ENCODE measurements at regions not wholly inside any gene's neighbourhood (a gene's known extent, or its start where the extent isn't known, plus 50 kb on each side); places are given as distances from the start of the nearest gene placed in this dataset.
"Not testable (repeated sequence)": the region's sequence is repeated elsewhere in the genome, so short reads cannot be mapped to it uniquely, and the experiment has no call there.

GRCh38 chr20:48031122-48031521 lies 245.8 kb upstream of the SULF2 start:
- Histone ChIP-seq H3K9me3 (ENCODE audit: insufficient read depth, low read depth, low read length) (no peaks in the 10 kb centered on the region), H3K4me1 (ENCODE audit: insufficient read depth, low read length) (no peaks in the 10 kb centered on the region)
- 94% methylated on average over 4 of the region's 4 CpGs for WGBS

GRCh38 chr20:48026981-48027592 lies 241.8 kb upstream of the SULF2 start:
- Histone ChIP-seq H3K4me1 (ENCODE audit: insufficient read depth, low read length) (peaks cover 6% of the 10 kb centered on the region; the same call in 1 of the 2 replicates), H3K9ac (ENCODE audit: low read depth, low read length) (no peak overlapping the region; the same call in 1 of the 2 replicates), H3K9me3 (ENCODE audit: insufficient read depth, low read depth, low read length) (no peaks in the 10 kb centered on the region), H3K27me3 (ENCODE audit: insufficient read depth, low read length) (no peaks in the 10 kb centered on the region), H3K4me3 (ENCODE audit: low read length) (no peak overlapping the region), H3K36me3 (ENCODE audit: insufficient read depth, low read length) (no peaks in the 10 kb centered on the region), H3K27ac (ENCODE audit: low read depth, low read length) (no peak overlapping the region)
- 81% methylated on average over 9 of the region's 9 CpGs for WGBS

More at GRCh38 chr20:48031122-48031521, 245.8 kb upstream of the SULF2 start:
- H3K36me3 ChIP-seq (ENCODE audit: insufficient read depth, low read length) = no peaks in the 10 kb centered on the region
- H3K4me3 ChIP-seq (ENCODE audit: low read length) = no peak overlapping the region
- no peaks in the 10 kb centered on the region for H3K27me3 ChIP-seq (ENCODE audit: insufficient read depth, low read length)
- H3K27ac ChIP-seq (ENCODE audit: low read depth, low read length) = no peak overlapping the region
- H3K9ac ChIP-seq (ENCODE audit: low read depth, low read length) = no peak overlapping the region

- Histone ChIP-seq H3K27me3 (ENCODE audit: insufficient read depth, low read length) (no peaks in the 10 kb centered on the region), H3K36me3 (ENCODE audit: insufficient read depth, low read length) (no peaks in the 10 kb centered on the region), H3K27ac (ENCODE audit: low read depth, low read length) (no peak overlapping the region), H3K4me1 (ENCODE audit: insufficient read depth, low read length) (peaks cover 6% of the 10 kb centered on the region; the same call in 1 of the 2 replicates), H3K4me3 (ENCODE audit: low read length) (no peak overlapping the region), H3K9me3 (ENCODE audit: insufficient read depth, low read depth, low read length) (no peaks in the 10 kb centered on the region), H3K9ac (ENCODE audit: low read depth, low read length) (no peak overlapping the region)
- WGBS = 90% methylated on average over 3 of the region's 4 CpGs
Observed at GRCh38 chr20:48025661-48026060, 240.4 kb upstream of the SULF2 start.

- Histone ChIP-seq H3K27ac (ENCODE audit: low read depth, low read length) (no peak overlapping the region), H3K9me3 (ENCODE audit: insufficient read depth, low read depth, low read length) (no peaks in the 10 kb centered on the region), H3K4me1 (ENCODE audit: insufficient read depth, low read length) (peaks cover 6% of the 10 kb centered on the region; the same call in 1 of the 2 replicates), H3K36me3 (ENCODE audit: insufficient read depth, low read length) (no peaks in the 10 kb centered on the region), H3K27me3 (ENCODE audit: insufficient read depth, low read length) (no peaks in the 10 kb centered on the region), H3K9ac (ENCODE audit: low read depth, low read length) (no peak overlapping the region), H3K4me3 (ENCODE audit: low read length) (no peak overlapping the region)
- WGBS = 65% methylated on average over 13 of the region's 13 CpGs
Observed at GRCh38 chr20:48025051-48025515, 239.8 kb upstream of the SULF2 start.

- H3K27me3 ChIP-seq (ENCODE audit: insufficient read depth, low read length) = no peaks in the 10 kb centered on the region
- H3K4me3 ChIP-seq (ENCODE audit: low read length) = no peak overlapping the region
- no peak overlapping the region for H3K9ac ChIP-seq (ENCODE audit: low read depth, low read length)
- no peaks in the 10 kb centered on the region for H3K9me3 ChIP-seq (ENCODE audit: insufficient read depth, low read depth, low read length)
- WGBS = 77% methylated on average over 3 of the region's 3 CpGs
- H3K36me3 ChIP-seq (ENCODE audit: insufficient read depth, low read length) = no peaks in the 10 kb centered on the region
- H3K27ac ChIP-seq (ENCODE audit: low read depth, low read length) = no peak overlapping the region
- H3K4me1 ChIP-seq (ENCODE audit: insufficient read depth, low read length) = peaks cover 6% of the 10 kb centered on the region; the same call in 1 of the 2 replicates
Observed at GRCh38 chr20:48024539-48024938, 239.3 kb upstream of the SULF2 start.

- H3K9ac ChIP-seq (ENCODE audit: low read depth, low read length); H3K36me3 ChIP-seq (ENCODE audit: insufficient read depth, low read length); H3K9me3 ChIP-seq (ENCODE audit: insufficient read depth, low read depth, low read length); H3K4me3 ChIP-seq (ENCODE audit: low read length); H3K4me1 ChIP-seq (ENCODE audit: insufficient read depth, low read length); H3K27ac ChIP-seq (ENCODE audit: low read depth, low read length); H3K27me3 ChIP-seq (ENCODE audit: insufficient read depth, low read length): not testable (repeated sequence)
- WGBS = 89% methylated on average over 6 of the region's 6 CpGs
Observed at GRCh38 chr20:48020696-48021095, 235.4 kb upstream of the SULF2 start.

GRCh38 chr20:48019940-48020339 lies 234.7 kb upstream of the SULF2 start:
- WGBS = 93% methylated on average over 6 of the region's 6 CpGs
- no peaks in the 10 kb centered on the region for H3K27me3 ChIP-seq (ENCODE audit: insufficient read depth, low read length)
- peaks cover 4% of the 10 kb centered on the region; the same call in 1 of the 2 replicates for H3K4me1 ChIP-seq (ENCODE audit: insufficient read depth, low read length)
- no peak overlapping the region for H3K4me3 ChIP-seq (ENCODE audit: low read length)
- H3K27ac ChIP-seq (ENCODE audit: low read depth, low read length) = no peak overlapping the region
- H3K9ac ChIP-seq (ENCODE audit: low read depth, low read length) = no peak overlapping the region
- no peaks in the 10 kb centered on the region for H3K9me3 ChIP-seq (ENCODE audit: insufficient read depth, low read depth, low read length)
- H3K36me3 ChIP-seq (ENCODE audit: insufficient read depth, low read length) = no peaks in the 10 kb centered on the region

- WGBS = 97% methylated on average over 4 of the region's 4 CpGs
- no peak overlapping the region for H3K9ac ChIP-seq (ENCODE audit: low read depth, low read length)
- no peak overlapping the region for H3K4me3 ChIP-seq (ENCODE audit: low read length)
- H3K27me3 ChIP-seq (ENCODE audit: insufficient read depth, low read length) = no peaks in the 10 kb centered on the region
- no peaks in the 10 kb centered on the region for H3K9me3 ChIP-seq (ENCODE audit: insufficient read depth, low read depth, low read length)
- H3K27ac ChIP-seq (ENCODE audit: low read depth, low read length) = no peak overlapping the region
- H3K36me3 ChIP-seq (ENCODE audit: insufficient read depth, low read length) = no peaks in the 10 kb centered on the region
- no peaks in the 10 kb centered on the region for H3K4me1 ChIP-seq (ENCODE audit: insufficient read depth, low read length)
Observed at GRCh38 chr20:48019496-48019895, 234.2 kb upstream of the SULF2 start.

- not testable (repeated sequence) for H3K36me3 ChIP-seq (ENCODE audit: insufficient read depth, low read length); H3K9me3 ChIP-seq (ENCODE audit: insufficient read depth, low read depth, low read length); H3K27ac ChIP-seq (ENCODE audit: low read depth, low read length); H3K9ac ChIP-seq (ENCODE audit: low read depth, low read length); H3K27me3 ChIP-seq (ENCODE audit: insufficient read depth, low read length); H3K4me1 ChIP-seq (ENCODE audit: insufficient read depth, low read length); H3K4me3 ChIP-seq (ENCODE audit: low read length)
- WGBS = 88% methylated on average over 6 of the region's 6 CpGs
Observed at GRCh38 chr20:48018851-48019250, 233.6 kb upstream of the SULF2 start.

- Histone ChIP-seq H3K36me3 (ENCODE audit: insufficient read depth, low read length) (no peaks in the 10 kb centered on the region), H3K9ac (ENCODE audit: low read depth, low read length) (no peak overlapping the region), H3K27me3 (ENCODE audit: insufficient read depth, low read length) (no peaks in the 10 kb centered on the region), H3K9me3 (ENCODE audit: insufficient read depth, low read depth, low read length) (no peaks in the 10 kb centered on the region), H3K27ac (ENCODE audit: low read depth, low read length) (no peak overlapping the region), H3K4me1 (ENCODE audit: insufficient read depth, low read length) (no peaks in the 10 kb centered on the region), H3K4me3 (ENCODE audit: low read length) (no peak overlapping the region)
- 84% methylated on average over 4 of the region's 4 CpGs for WGBS
Observed at GRCh38 chr20:48017992-48018391, 232.7 kb upstream of the SULF2 start.

GRCh38 chr20:48017509-48017908 lies 232.2 kb upstream of the SULF2 start:
- H3K4me3 ChIP-seq (ENCODE audit: low read length) = no peak overlapping the region
- no peaks in the 10 kb centered on the region for H3K27me3 ChIP-seq (ENCODE audit: insufficient read depth, low read length)
- no peaks in the 10 kb centered on the region for H3K4me1 ChIP-seq (ENCODE audit: insufficient read depth, low read length)
- peaks cover 3% of the 10 kb centered on the region; the same call in 1 of the 2 replicates for H3K9me3 ChIP-seq (ENCODE audit: insufficient read depth, low read depth, low read length)
- no peak overlapping the region for H3K27ac ChIP-seq (ENCODE audit: low read depth, low read length)
- H3K9ac ChIP-seq (ENCODE audit: low read depth, low read length) = no peak overlapping the region
- no peaks in the 10 kb centered on the region for H3K36me3 ChIP-seq (ENCODE audit: insufficient read depth, low read length)
- WGBS = 97% methylated on average over 2 of the region's 2 CpGs
